GM21367 (cell line): ENCODE measurements at regions not wholly inside any gene's neighbourhood (a gene's known extent, or its start where the extent isn't known, plus 50 kb on each side); places are given as distances from the start of the nearest gene placed in this dataset.
"Not testable (repeated sequence)": the region's sequence is repeated elsewhere in the genome, so short reads cannot be mapped to it uniquely, and the experiment has no call there.

ENCODE experiments used
- ATAC-seq: cut with Tn5 transposase; IDR thresholded peaks from one replicate; pipeline ENCODE4 v1.9.1; 2021; ENCODE audit not compliant: unreplicated experiment

GRCh38 chr1:121518726-121519041 lies 333.9 kb downstream of the SRGAP2C start:
- ATAC-seq = no peak

- ATAC-seq = no peak
These were observed 334.4 kb downstream of the SRGAP2C start for GRCh38 chr1:121519042-121519755.

- ATAC-seq = not testable (repeated sequence)
These were observed 335.0 kb downstream of the SRGAP2C start for GRCh38 chr1:121519756-121520286.

- ATAC-seq = no peak
These were observed 337.4 kb downstream of the SRGAP2C start for GRCh38 chr1:121522061-121522759.

- ATAC-seq = not testable (repeated sequence)
These were observed 338.3 kb downstream of the SRGAP2C start for GRCh38 chr1:121523112-121523511.

- no peak for ATAC-seq
These were observed 340.6 kb downstream of the SRGAP2C start for GRCh38 chr1:121525355-121525754.

GRCh38 chr1:121528958-121529357 lies 344.2 kb downstream of the SRGAP2C start:
- ATAC-seq = not testable (repeated sequence)

- ATAC-seq = not testable (repeated sequence)
These were observed 345.3 kb downstream of the SRGAP2C start for GRCh38 chr1:121530026-121530425.

GRCh38 chr1:121531747-121532146 lies 347.0 kb downstream of the SRGAP2C start:
- not testable (repeated sequence) for ATAC-seq

- not testable (repeated sequence) for ATAC-seq
These were observed 353.4 kb downstream of the SRGAP2C start for GRCh38 chr1:121538148-121538547.

- ATAC-seq = no peak
These were observed 354.3 kb downstream of the SRGAP2C start for GRCh38 chr1:121538943-121539575.

GRCh38 chr1:121543988-121544387 lies 359.2 kb downstream of the SRGAP2C start:
- not testable (repeated sequence) for ATAC-seq

- no peak for ATAC-seq
These were observed 359.7 kb downstream of the SRGAP2C start for GRCh38 chr1:121544500-121544899.

- ATAC-seq = not testable (repeated sequence)
These were observed 361.1 kb downstream of the SRGAP2C start for GRCh38 chr1:121545899-121546298.

- ATAC-seq = no peak
These were observed 362.2 kb downstream of the SRGAP2C start for GRCh38 chr1:121546830-121547591.

- ATAC-seq = not testable (repeated sequence)
These were observed 363.0 kb downstream of the SRGAP2C start for GRCh38 chr1:121547726-121548125.

GRCh38 chr1:121550817-121551216 lies 366.0 kb downstream of the SRGAP2C start:
- ATAC-seq = not testable (repeated sequence)

- ATAC-seq = not testable (repeated sequence)
These were observed 366.7 kb downstream of the SRGAP2C start for GRCh38 chr1:121551491-121551890.

- not testable (repeated sequence) for ATAC-seq
These were observed 371.8 kb downstream of the SRGAP2C start for GRCh38 chr1:121556560-121556959.

GRCh38 chr1:121558034-121558433 lies 373.3 kb downstream of the SRGAP2C start:
- not testable (repeated sequence) for ATAC-seq

GRCh38 chr1:121558514-121558913 lies 373.7 kb downstream of the SRGAP2C start:
- ATAC-seq = no peak
